NCI-H2196 treated with DMSO at 0.1 percent for 48 hours (cell line): ENCODE measurements at regions not wholly inside any gene's neighbourhood (a gene's known extent, or its start where the extent isn't known, plus 50 kb on each side); places are given as distances from the start of the nearest gene placed in this dataset.
"Not testable (repeated sequence)": the region's sequence is repeated elsewhere in the genome, so short reads cannot be mapped to it uniquely, and the experiment has no call there.

Experiments used
- DNase-seq: peaks from one replicate; lab custom pipeline; 2025; ENCODE audit not compliant: unreplicated experiment; lab: John Stamatoyannopoulos, UW

- not testable (repeated sequence) for DNase-seq
These were observed 52.1 kb upstream of the TMEM45B start for GRCh38 chr11:129763569-129763968.

GRCh38 chr11:129764204-129764603 lies 51.4 kb upstream of the TMEM45B start:
- not testable (repeated sequence) for DNase-seq
